HG03280 (cell line): ENCODE measurements at regions not wholly inside any gene's neighbourhood (a gene's known extent, or its start where the extent isn't known, plus 50 kb on each side); places are given as distances from the start of the nearest gene placed in this dataset.

Experiments used
- ATAC-seq: cut with Tn5 transposase; IDR thresholded peaks from one replicate; pipeline ENCODE4 v1.9.1; 2021; ENCODE audit warnings: mild to moderate bottlenecking, moderate library complexity; ENCODE audit not compliant: unreplicated experiment

- no peak for ATAC-seq
Observed at GRCh38 chr10:111784946-111785465, 398.6 kb downstream of the GPAM start.

- no peak for ATAC-seq
Observed at GRCh38 chr10:111785921-111786320, 397.6 kb downstream of the GPAM start.

GRCh38 chr10:111789821-111790220, 393.7 kb downstream of the GPAM start:
- ATAC-seq = no peak

- ATAC-seq = no peak
Observed at GRCh38 chr10:111801841-111802240, 381.7 kb downstream of the GPAM start.

GRCh38 chr10:111804781-111805180, 378.8 kb downstream of the GPAM start:
- no peak for ATAC-seq

- no peak for ATAC-seq
Observed at GRCh38 chr10:111811517-111811916, 372.0 kb downstream of the GPAM start.

GRCh38 chr10:111820471-111820870, 363.1 kb downstream of the GPAM start:
- no peak for ATAC-seq

GRCh38 chr10:111821871-111822270, 361.7 kb downstream of the GPAM start:
- no peak for ATAC-seq

- ATAC-seq = no peak
Observed at GRCh38 chr10:111822661-111823060, 360.9 kb downstream of the GPAM start.

GRCh38 chr10:111824128-111824527, 359.4 kb downstream of the GPAM start:
- no peak for ATAC-seq

GRCh38 chr10:111830359-111830758, 353.2 kb downstream of the GPAM start:
- no peak for ATAC-seq

- no peak for ATAC-seq
Observed at GRCh38 chr10:111831058-111831457, 352.5 kb downstream of the GPAM start.

GRCh38 chr10:111833251-111833650, 350.3 kb downstream of the GPAM start:
- ATAC-seq = no peak

- ATAC-seq = no peak
Observed at GRCh38 chr10:111835574-111835973, 348.0 kb downstream of the GPAM start.

GRCh38 chr10:111836064-111836463, 347.5 kb downstream of the GPAM start:
- ATAC-seq = no peak

- ATAC-seq = no peak
Observed at GRCh38 chr10:111836571-111836970, 347.0 kb downstream of the GPAM start.

GRCh38 chr10:111837086-111837485, 346.5 kb downstream of the GPAM start:
- no peak for ATAC-seq

GRCh38 chr10:111837985-111838384, 345.6 kb downstream of the GPAM start:
- ATAC-seq = no peak

GRCh38 chr10:111840546-111840945, 343.0 kb downstream of the GPAM start:
- no peak for ATAC-seq

GRCh38 chr10:111852801-111853200, 330.8 kb downstream of the GPAM start:
- ATAC-seq = no peak

- no peak for ATAC-seq
Observed at GRCh38 chr10:111856631-111857030, 326.9 kb downstream of the GPAM start.

GRCh38 chr10:111865550-111865949, 318.0 kb downstream of the GPAM start:
- ATAC-seq = no peak

GRCh38 chr10:111871458-111871857, 312.1 kb downstream of the GPAM start:
- ATAC-seq = no peak

- ATAC-seq = no peak
Observed at GRCh38 chr10:111872591-111872990, 311.0 kb downstream of the GPAM start.
